ENCODE measurements at regions not wholly inside any gene's neighbourhood (a gene's known extent, or its start where the extent isn't known, plus 50 kb on each side); places are given as distances from the start of the nearest gene placed in this dataset.
"Not testable (repeated sequence)": the region's sequence is repeated elsewhere in the genome, so short reads cannot be mapped to it uniquely, and the experiment has no call there.

- no peak for TF ChIP-seq CTCF (IDR thresholded peaks at IDR 0.05; ENCODE audit: insufficient read depth, low read length, poor library complexity, severe bottlenecking)
- DNase-seq (ENCODE audit: low read depth) = no peak
- Histone ChIP-seq H3K27me3 (ENCODE audit: control insufficient read depth, insufficient read depth, low read length) (no peaks in the 10 kb centered on the region), H3K4me3 (ENCODE audit: low read depth, low read length) (no peak overlapping the region), H3K36me3 (ENCODE audit: control insufficient read depth, insufficient read depth, low read length) (no peaks in the 10 kb centered on the region)
Measured at GRCh38 chr3:6018456-6018855, 830.9 kb downstream of the EDEM1 start.

DNA sequence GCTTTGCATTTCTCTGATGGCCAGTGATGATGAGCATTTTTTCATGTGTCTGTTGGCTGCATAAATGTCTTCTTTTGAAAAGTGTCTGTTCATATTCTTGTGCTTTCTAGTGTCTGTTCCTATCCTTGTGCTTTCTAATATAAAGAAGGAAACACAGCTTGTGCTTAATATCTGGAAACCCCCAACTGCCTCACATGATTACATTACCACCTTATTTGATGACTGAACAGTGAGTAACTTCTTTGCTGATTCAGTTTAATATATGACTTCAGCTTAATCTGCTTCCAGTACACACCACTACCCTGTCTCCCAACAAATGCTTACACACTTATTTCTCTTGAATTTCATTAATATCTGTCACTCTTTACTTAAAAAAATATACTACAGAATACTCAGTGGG is 835.1 kb downstream of the EDEM1 start:
- no peak for TF ChIP-seq CTCF (IDR thresholded peaks at IDR 0.05; ENCODE audit: insufficient read depth, low read length, poor library complexity, severe bottlenecking)
- no peak overlapping the region for H3K4me3 ChIP-seq (ENCODE audit: low read depth, low read length)
- DNase-seq (ENCODE audit: low read depth) = peak; percentile 18
- H3K27me3 ChIP-seq (ENCODE audit: control insufficient read depth, insufficient read depth, low read length) = no peaks in the 10 kb centered on the region
- no peaks in the 10 kb centered on the region for H3K36me3 ChIP-seq (ENCODE audit: control insufficient read depth, insufficient read depth, low read length)

DNA sequence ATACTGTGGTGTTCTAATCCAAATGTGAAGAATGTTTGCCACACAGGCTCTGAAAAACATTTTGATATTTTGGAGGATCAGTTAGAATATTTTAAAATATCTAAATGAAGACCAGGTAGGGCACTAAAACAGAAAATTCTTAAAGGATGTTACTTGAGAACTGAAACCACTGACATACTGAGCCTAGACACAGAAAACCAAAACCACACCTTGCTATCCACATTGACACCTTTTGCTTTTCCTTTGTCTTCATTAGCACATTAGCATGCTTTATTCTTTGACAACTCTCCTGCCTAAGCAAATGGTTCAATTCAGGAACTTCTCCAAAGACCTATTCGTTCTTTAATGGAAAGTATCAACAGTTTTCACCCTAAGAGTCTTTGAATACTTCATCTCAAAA is 835.9 kb upstream of the GRM7 start:
- TF ChIP-seq CTCF (IDR thresholded peaks at IDR 0.05; ENCODE audit: insufficient read depth, low read length, poor library complexity, severe bottlenecking) = no peak
- Histone ChIP-seq H3K4me3 (ENCODE audit: low read depth, low read length) (no peak overlapping the region), H3K36me3 (ENCODE audit: control insufficient read depth, insufficient read depth, low read length) (no peaks in the 10 kb centered on the region), H3K27me3 (ENCODE audit: control insufficient read depth, insufficient read depth, low read length) (no peaks in the 10 kb centered on the region)
- DNase-seq (ENCODE audit: low read depth) = no peak

DNA sequence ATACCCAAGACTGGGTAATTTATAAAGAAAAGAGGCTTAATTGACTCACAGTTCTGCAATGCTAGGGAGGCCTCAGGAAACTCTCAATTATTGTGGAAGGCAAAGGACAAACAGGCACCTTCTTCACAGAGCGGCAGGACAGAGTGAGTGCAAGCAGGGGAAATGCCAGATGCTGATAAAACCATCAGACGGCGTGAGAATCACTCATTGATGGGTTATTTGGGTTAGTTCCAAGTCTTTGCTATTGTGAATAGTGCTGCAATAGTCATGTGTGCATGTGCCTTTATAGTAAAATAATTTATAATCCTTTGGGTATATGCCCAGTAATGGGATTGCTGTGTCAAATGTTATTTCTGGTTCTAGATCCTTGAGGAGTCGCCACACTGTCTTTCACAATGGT is 830.3 kb upstream of the GRM7 start:
- not testable (repeated sequence) for H3K36me3 ChIP-seq (ENCODE audit: control insufficient read depth, insufficient read depth, low read length); H3K4me3 ChIP-seq (ENCODE audit: low read depth, low read length); H3K27me3 ChIP-seq (ENCODE audit: control insufficient read depth, insufficient read depth, low read length); DNase-seq (ENCODE audit: low read depth)

DNA sequence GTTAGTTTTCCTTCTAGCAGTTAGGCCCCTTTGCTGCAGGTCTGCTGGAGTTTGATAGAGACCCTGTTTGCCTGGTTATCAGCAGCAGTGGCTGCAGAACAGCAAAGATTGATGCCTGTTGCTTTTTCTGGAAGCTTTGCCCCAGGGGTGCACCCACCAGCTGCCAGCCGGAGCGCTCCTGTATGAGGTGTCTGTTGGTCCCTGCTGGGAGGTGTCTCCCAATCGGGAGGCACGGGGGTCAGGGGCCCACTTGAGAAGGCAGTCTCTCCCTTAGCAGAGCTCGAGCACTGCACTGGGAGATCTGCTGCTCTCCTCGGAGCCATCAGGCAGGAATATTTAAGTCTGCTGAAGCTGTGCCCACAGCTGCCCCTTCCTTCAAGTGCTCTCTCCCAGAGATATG is 825.3 kb upstream of the GRM7 start:
- no peak for TF ChIP-seq CTCF (IDR thresholded peaks at IDR 0.05; ENCODE audit: insufficient read depth, low read length, poor library complexity, severe bottlenecking)
- H3K4me3 ChIP-seq (ENCODE audit: low read depth, low read length) = no peak overlapping the region
- DNase-seq (ENCODE audit: low read depth) = no peak
- H3K27me3 ChIP-seq (ENCODE audit: control insufficient read depth, insufficient read depth, low read length) = no peaks in the 10 kb centered on the region
- H3K36me3 ChIP-seq (ENCODE audit: control insufficient read depth, insufficient read depth, low read length) = no peaks in the 10 kb centered on the region

DNA sequence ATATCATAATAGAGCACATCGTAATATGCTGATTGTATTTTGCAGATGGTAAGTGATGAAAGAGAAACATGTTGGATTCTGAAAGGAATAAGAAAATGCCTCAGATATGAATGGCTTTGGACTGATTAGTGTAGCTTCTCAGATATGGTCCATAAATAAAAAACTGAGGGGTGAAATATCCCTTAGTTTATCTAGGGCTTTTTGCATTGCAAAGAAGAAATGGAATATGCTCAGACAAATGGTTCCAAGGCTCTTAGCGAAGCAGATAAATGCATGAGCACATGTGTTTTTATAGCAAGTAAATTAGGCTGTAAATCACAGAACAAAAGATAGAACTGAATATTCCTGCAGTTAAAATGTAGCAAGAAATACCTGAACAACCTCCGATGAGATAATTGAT is 820.9 kb upstream of the GRM7 start:
- H3K36me3 ChIP-seq (ENCODE audit: control insufficient read depth, insufficient read depth, low read length) = no peaks in the 10 kb centered on the region
- no peaks in the 10 kb centered on the region for H3K27me3 ChIP-seq (ENCODE audit: control insufficient read depth, insufficient read depth, low read length)
- DNase-seq (ENCODE audit: low read depth) = no peak
- no peak overlapping the region for H3K4me3 ChIP-seq (ENCODE audit: low read depth, low read length)
- no peak for TF ChIP-seq CTCF (IDR thresholded peaks at IDR 0.05; ENCODE audit: insufficient read depth, low read length, poor library complexity, severe bottlenecking)
